A549 (cell line): ENCODE measurements at regions not wholly inside any gene's neighbourhood (a gene's known extent, or its start where the extent isn't known, plus 50 kb on each side); places are given as distances from the start of the nearest gene placed in this dataset.

ENCODE experiments used
- ATAC-seq, 2 experiments: fragments of 200-7000 bp in 1 of 2; fragments of >200 bp in 1 of 2; cut with Nextera tagmentation in 1 of 2; cut with Tn5 transposase in 1 of 2; 3 replicates each; pipeline versions ENCODE4 v1.8.0 to v1.9.1; 2018 to 2020; ENCODE audit warnings: mild to moderate bottlenecking in 1 of 2, moderate library complexity in 1 of 2
- CTCF ChIA-PET: fragments of 300-600 bp; sonication (Branson Sonifier 250); formaldehyde crosslinking; extraction: SDS; loops from one replicate; lab custom pipeline; 2021; ENCODE audit warnings: antibody characterized with exemption, inconsistent platforms; lab: Yijun Ruan, JAX
- POLR2A ChIA-PET: fragments of 350-600 bp; formaldehyde crosslinking; extraction: SDS; loops from one replicate; lab custom pipeline; 2021; ENCODE audit warnings: antibody characterized with exemption, inconsistent platforms; lab: Yijun Ruan, JAX
- DNase-seq, 2 experiments: peaks; one replicate each; pipeline versions ENCODE4 v3.0.0 to v3.0.0-alpha.2; 2011 to 2016; ENCODE audit warnings: low read depth in 1 of 2, low spot score in 1 of 2
- FAIRE-seq: peaks from 2 replicates; lab custom pipeline; 2011; peaks lifted over from hg19 to GRCh38; lab: Jason Lieb, UNC
- H3K27ac ChIP-seq, 2 experiments: fragments of >200 bp; sonication (Bioruptor Twin); formaldehyde crosslinking; 3 replicates each; pipeline ENCODE4 v1.5.1; 2016 to 2017
- H3K4me1 ChIP-seq: fragments of >200 bp; sonication (Bioruptor Twin); formaldehyde crosslinking; 3 replicates; pipeline ENCODE4 v1.6.1; 2016
- H3K4me2 ChIP-seq: fragments of >200 bp; sonication (Bioruptor Twin); formaldehyde crosslinking; 3 replicates; pipeline ENCODE4 v1.6.1; 2016
- H3K4me3 ChIP-seq: fragments of >200 bp; sonication (Bioruptor Twin); formaldehyde crosslinking; 3 replicates; pipeline ENCODE4 v1.5.1; 2016
- H3K9me3 ChIP-seq: fragments of >200 bp; sonication (Bioruptor Twin); formaldehyde crosslinking; 3 replicates; pipeline ENCODE4 v1.6.1; 2016
- BCL3 ChIP-seq: fragments of >200 bp; sonication (Bioruptor Twin); formaldehyde crosslinking; IDR thresholded peaks from 3 replicates; pipeline ENCODE4 v1.6.1; 2016
- BHLHE40 ChIP-seq: IDR thresholded peaks from 2 replicates; pipeline ENCODE4 v1.6.1; 2012; ENCODE audit warnings: low read depth, low read length, inconsistent platforms
- CBX8 ChIP-seq: fragments of 200-600 bp; sonication (generic); IDR thresholded peaks from 2 replicates; pipeline ENCODE4 v1.6.1; 2016
- CEBPB ChIP-seq, 2 experiments: fragments of >200 bp in 1 of 2; sonication (Bioruptor Twin) in 1 of 2; formaldehyde crosslinking in 1 of 2; IDR thresholded peaks; 2 replicates each; pipeline ENCODE4 v1.6.1; 2012 to 2016
- EHF ChIP-seq: fragments of 250-450 bp; sonication (Bioruptor Pico); IDR thresholded peaks from 2 replicates; pipeline ENCODE4 v1.5.0; 2020; ENCODE audit warnings: mild to moderate bottlenecking
- FOSB ChIP-seq: fragments of 250-450 bp; sonication (Bioruptor Pico); IDR thresholded peaks from 2 replicates; pipeline ENCODE4 v1.5.0; 2020; ENCODE audit warnings: mild to moderate bottlenecking, moderate library complexity
- GATA3 ChIP-seq: IDR thresholded peaks from 2 replicates; pipeline ENCODE4 v1.6.1; 2012; ENCODE audit warnings: borderline replicate concordance
- HMGXB4 ChIP-seq: fragments of 250-450 bp; sonication (Bioruptor Pico); IDR thresholded peaks from 2 replicates; pipeline ENCODE4 v1.5.0; 2021; ENCODE audit warnings: mild to moderate bottlenecking, moderate library complexity, borderline replicate concordance
- HOXA7 ChIP-seq: fragments of 250-450 bp; sonication (Bioruptor Pico); IDR thresholded peaks from 2 replicates; pipeline ENCODE4 v1.5.0; 2020; ENCODE audit warnings: mild to moderate bottlenecking, moderate library complexity
- HOXB13 ChIP-seq: fragments of 250-450 bp; sonication (Bioruptor Pico); IDR thresholded peaks from 2 replicates; pipeline ENCODE4 v1.5.0; 2020; ENCODE audit warnings: low read depth, mild to moderate bottlenecking, moderate library complexity
- KDM1A ChIP-seq: fragments of 200-600 bp; sonication (generic); IDR thresholded peaks from 2 replicates; pipeline ENCODE4 v1.6.1; 2016; ENCODE audit warnings: low read depth, mild to moderate bottlenecking
- KDM5A ChIP-seq: fragments of 200-600 bp; sonication (generic); IDR thresholded peaks from 2 replicates; pipeline ENCODE4 v1.6.1; 2016; ENCODE audit warnings: antibody characterized with exemption, mild to moderate bottlenecking
- SREBF2 ChIP-seq: fragments of 450-650 bp; IDR thresholded peaks from 2 replicates; pipeline ENCODE4 v1.6.1; 2014; ENCODE audit warnings: mild to moderate bottlenecking, moderate library complexity
- TFCP2L1 ChIP-seq: fragments of 250-450 bp; sonication (Bioruptor Pico); IDR thresholded peaks from 2 replicates; pipeline ENCODE4 v1.5.0; 2021; ENCODE audit warnings: mild to moderate bottlenecking
- TP53 ChIP-seq: fragments of 250-450 bp; sonication (Bioruptor Pico); IDR thresholded peaks from 2 replicates; pipeline ENCODE4 v1.5.0; 2021; ENCODE audit warnings: mild to moderate bottlenecking, moderate library complexity
- USF2 ChIP-seq: fragments of 450-650 bp; IDR thresholded peaks from 2 replicates; pipeline ENCODE4 v1.6.1; 2014; ENCODE audit warnings: antibody characterized with exemption
- ZC3H11A ChIP-seq: fragments of 450-650 bp; IDR thresholded peaks from 2 replicates; pipeline ENCODE4 v1.6.1; 2014; ENCODE audit warnings: antibody characterized with exemption, mild to moderate bottlenecking
- ZNF302 ChIP-seq: fragments of 250-450 bp; sonication (Bioruptor Pico); IDR thresholded peaks from 2 replicates; pipeline ENCODE4 v1.9.0; 2021; ENCODE audit warnings: inconsistent platforms, mild to moderate bottlenecking, moderate library complexity
- WGBS: methylation state at CpG from one replicate; pipeline ENCODE4 v1.1.6; 2017; ENCODE audit errors: missing lambda C conversion rate; 5-methylcytosine and 5-hydroxymethylcytosine counted together

GRCh38 chr6:6752129-6752528 lies 163.6 kb downstream of the LY86 start:
- H3K4me1 ChIP-seq, result peaks cover 23% of the 10 kb centered on the region
- no peak overlapping the region for H3K27ac ChIP-seq
- TF ChIP-seq ZNF302 (CRISPR knock-in tag) (no peak), USF2 (no peak), SREBF2 (no peak), HOXB13 (no peak)
- TF ChIP-seq, all 56 proteins: peak for 0
- ATAC-seq (no peak), DNase-seq (no peak), FAIRE-seq (no peak)
- WGBS, result 100% methylated on average over 2 of the region's 4 CpGs
- ChIA-PET CTCF (interaction anchor here (1.6 to 2.2 kb wide), 2 partner anchors 28 to 491 kb away, joined by 8 to 10 read pairs; no protein-coding TSS in a partner anchor), POLR2A (no interaction called here)
- no peak overlapping the region for H3K4me2 ChIP-seq
- H3K4me3 ChIP-seq, result no peak overlapping the region
- no peaks in the 10 kb centered on the region for H3K9me3 ChIP-seq

GRCh38 chr6:6753301-6753700 lies 164.8 kb downstream of the LY86 start:
- ATAC-seq (no peak), FAIRE-seq (no peak), DNase-seq (no peak)
- CTCF ChIA-PET, result interaction anchor here (0.6 to 2.2 kb wide), 2 partner anchors 18 to 490 kb away, joined by 4 to 10 read pairs; no protein-coding TSS in a partner anchor
- Histone ChIP-seq H3K4me2 (no peak overlapping the region), H3K4me3 (no peak overlapping the region), H3K27ac (no peak overlapping the region), H3K4me1 (peaks cover 23% of the 10 kb centered on the region), H3K9me3 (no peaks in the 10 kb centered on the region)
- 91% methylated on average over 8 of the region's 8 CpGs for WGBS
- no peak for TF ChIP-seq HMGXB4 (CRISPR knock-in tag)
- TF ChIP-seq GATA3, result no peak
- POLR2A ChIA-PET, result no interaction called here

GRCh38 chr6:6756526-6756925 lies 168.0 kb downstream of the LY86 start:
- POLR2A ChIA-PET, result no interaction called here
- DNase-seq (no peak), FAIRE-seq (no peak), ATAC-seq (no peak)
- 0 out of 3 replicates have a peak, but pooled peaks cover 3% of the 10 kb centered on the region for H3K4me1 ChIP-seq
- TF ChIP-seq EHF, result no peak
- CTCF ChIA-PET, result interaction anchor here (1.0 kb wide), 1 partner anchor 481 kb away, joined by 3 read pairs; no protein-coding TSS in a partner anchor
- H3K27ac ChIP-seq, result no peak overlapping the region
- no peak overlapping the region for H3K4me3 ChIP-seq
- 65% methylated on average over 3 of the region's 3 CpGs for WGBS
- H3K4me2 ChIP-seq, result no peak overlapping the region
- H3K9me3 ChIP-seq, result no peaks in the 10 kb centered on the region

- Histone ChIP-seq H3K4me2 (no peak overlapping the region), H3K27ac (no peak overlapping the region)
- ATAC-seq, result no peak
- TF ChIP-seq ZC3H11A, result no peak
- no peak for TF ChIP-seq KDM5A
- no peak for TF ChIP-seq HOXA7
- TF ChIP-seq FOSB (CRISPR knock-in tag), result no peak
- TF ChIP-seq CEBPB (IDR thresholded peaks at IDR 0.05), result no peak
- TF ChIP-seq BCL3, result no peak
- TF ChIP-seq BHLHE40, result no peak
- no peak for TF ChIP-seq CBX8
- TF ChIP-seq EHF, result no peak
- TF ChIP-seq TP53 (CRISPR knock-in tag), result no peak
- TF ChIP-seq TFCP2L1, result no peak
- TF ChIP-seq KDM1A, result no peak
- TF ChIP-seq, all 56 proteins: peak for 0
- ChIA-PET CTCF (interaction anchor here (0.6 to 1.9 kb wide), 12 partner anchors 8 to 489 kb away, joined by 3 to 8 read pairs (median 3); no protein-coding TSS in a partner anchor), POLR2A (no interaction called here)
- FAIRE-seq, result no peak
- H3K4me3 ChIP-seq, result no peak overlapping the region
- WGBS, result 38% methylated on average over 3 of the region's 3 CpGs
- H3K9me3 ChIP-seq, result no peaks in the 10 kb centered on the region
- DNase-seq, result no peak
- H3K4me1 ChIP-seq, result 0 out of 3 replicates have a peak, but pooled peaks cover 3% of the 10 kb centered on the region
Measured at GRCh38 chr6:6758546-6758914, 170.0 kb downstream of the LY86 start.
